ENCODE measurements at regions not wholly inside any gene's neighbourhood (a gene's known extent, or its start where the extent isn't known, plus 50 kb on each side); places are given as distances from the start of the nearest gene placed in this dataset.

GRCh38 chr6:110033101-110033500 is 55.0 kb downstream of the GPR6 start:
- H3K9me3 Mint-ChIP-seq = no peaks in the 10 kb centered on the region
- H3K27me3 Mint-ChIP-seq = peaks cover 0 to 12% of the 10 kb centered on the region in 2 donors
- peaks cover 0 to 1% of the 10 kb centered on the region in 2 donors for H3K4me1 Mint-ChIP-seq (ENCODE audit: low read depth in 2 of 2)
- DNase-seq (no peak), ATAC-seq (replicated peaks) (no peak)
- H3K27ac Mint-ChIP-seq = no peak overlapping the region
- no peaks in the 10 kb centered on the region for H3K36me3 Mint-ChIP-seq (ENCODE audit: insufficient read depth)
- no peak overlapping the region for H3K4me3 Mint-ChIP-seq

DNA sequence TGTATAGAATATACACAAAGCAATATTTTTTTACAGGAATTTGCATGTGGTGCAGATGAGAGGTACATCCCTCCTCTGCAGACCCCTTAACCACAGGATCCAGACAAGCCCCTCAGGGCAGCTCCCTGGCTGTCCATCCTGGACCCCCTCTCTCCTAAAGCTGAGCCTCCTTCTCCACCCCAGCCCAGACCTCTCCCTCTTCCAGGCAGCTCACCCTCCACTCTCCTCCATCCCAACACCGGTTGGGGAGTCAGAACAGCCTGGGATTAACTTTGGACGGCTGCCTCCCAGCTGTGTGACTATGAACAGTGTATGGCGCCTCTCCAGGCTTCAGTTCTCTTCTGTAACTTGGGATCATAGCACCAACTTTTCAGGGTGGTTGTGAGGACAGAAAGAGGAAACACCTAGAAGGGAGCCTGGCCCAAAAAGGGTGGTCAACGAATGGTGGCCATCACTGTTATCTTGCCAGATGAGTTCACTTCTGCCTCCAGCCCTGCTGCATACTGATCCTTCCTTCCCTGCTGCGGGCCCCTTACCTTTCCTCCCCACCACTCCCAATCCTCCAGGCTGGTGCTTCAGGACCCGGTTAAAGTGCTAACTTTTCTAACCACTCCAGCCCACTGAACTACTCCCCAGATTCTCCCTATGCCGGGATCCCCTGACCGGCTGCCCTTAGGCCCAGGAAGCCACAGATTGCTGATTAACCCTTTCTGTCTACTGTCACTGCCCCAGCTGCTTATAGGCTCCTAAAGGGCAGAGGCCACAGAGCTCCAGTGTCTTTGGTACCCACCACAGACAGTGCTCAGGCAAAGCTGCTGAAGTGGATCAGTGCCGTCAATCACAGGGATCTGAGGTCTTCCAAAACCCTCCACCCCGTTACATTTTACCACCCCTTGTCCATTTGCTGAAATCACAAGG is 55.9 kb downstream of the GPR6 start:
- Mint-ChIP-seq H3K27ac (peak overlapping the region in 1 of 2 donors; percentile 47), H3K4me3 (no peak overlapping the region), H3K4me1 (ENCODE audit: low read depth in 2 of 2) (peaks cover 0 to 3% of the 10 kb centered on the region in 2 donors), H3K36me3 (ENCODE audit: insufficient read depth) (no peaks in the 10 kb centered on the region), H3K9me3 (no peaks in the 10 kb centered on the region), H3K27me3 (peaks cover 0 to 12% of the 10 kb centered on the region in 2 donors)
- no peak for ATAC-seq (replicated peaks)
- no peak for DNase-seq

GRCh38 chr6:110034667-110035036 is 56.5 kb downstream of the GPR6 start:
- peaks cover 5 to 8% of the 10 kb centered on the region in 2 donors for H3K4me1 Mint-ChIP-seq (ENCODE audit: low read depth in 2 of 2)
- DNase-seq (no peak), ATAC-seq (replicated peaks) (no peak)
- no peaks in the 10 kb centered on the region for H3K9me3 Mint-ChIP-seq
- H3K36me3 Mint-ChIP-seq (ENCODE audit: insufficient read depth) = no peaks in the 10 kb centered on the region
- H3K27ac Mint-ChIP-seq = peak overlapping the region in 1 of 2 donors; percentile 47
- H3K4me3 Mint-ChIP-seq = no peak overlapping the region
- H3K27me3 Mint-ChIP-seq = peaks cover 0 to 12% of the 10 kb centered on the region in 2 donors

DNA sequence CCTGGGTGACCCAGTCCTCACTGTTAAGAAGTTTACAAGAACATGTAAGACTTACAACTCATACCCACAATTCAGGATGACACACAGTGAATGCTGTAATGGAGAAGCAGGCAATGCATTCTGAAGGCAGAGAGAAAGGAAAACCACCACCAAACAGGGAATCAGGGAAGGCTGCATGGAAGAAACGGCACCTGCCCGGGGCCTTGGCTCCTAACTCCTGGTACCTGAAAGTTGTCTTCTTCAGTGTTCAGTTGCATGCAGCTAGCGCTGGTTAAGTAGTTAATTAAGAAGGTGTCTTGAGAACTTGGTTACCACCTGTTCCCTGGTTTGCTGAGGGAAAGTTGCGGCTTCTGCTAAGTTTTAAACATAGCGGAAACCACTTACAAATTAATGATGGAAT is 57.2 kb downstream of the GPR6 start:
- DNase-seq (no peak), ATAC-seq (replicated peaks) (no peak)
- peaks cover 0 to 12% of the 10 kb centered on the region in 2 donors for H3K27me3 Mint-ChIP-seq
- H3K4me1 Mint-ChIP-seq (ENCODE audit: low read depth in 2 of 2) = peaks cover 11 to 13% of the 10 kb centered on the region in 2 donors
- no peaks in the 10 kb centered on the region for H3K9me3 Mint-ChIP-seq
- peak overlapping the region in 1 of 2 donors; percentile 47 for H3K27ac Mint-ChIP-seq
- H3K4me3 Mint-ChIP-seq = no peak overlapping the region
- no peaks in the 10 kb centered on the region for H3K36me3 Mint-ChIP-seq (ENCODE audit: insufficient read depth)

DNA sequence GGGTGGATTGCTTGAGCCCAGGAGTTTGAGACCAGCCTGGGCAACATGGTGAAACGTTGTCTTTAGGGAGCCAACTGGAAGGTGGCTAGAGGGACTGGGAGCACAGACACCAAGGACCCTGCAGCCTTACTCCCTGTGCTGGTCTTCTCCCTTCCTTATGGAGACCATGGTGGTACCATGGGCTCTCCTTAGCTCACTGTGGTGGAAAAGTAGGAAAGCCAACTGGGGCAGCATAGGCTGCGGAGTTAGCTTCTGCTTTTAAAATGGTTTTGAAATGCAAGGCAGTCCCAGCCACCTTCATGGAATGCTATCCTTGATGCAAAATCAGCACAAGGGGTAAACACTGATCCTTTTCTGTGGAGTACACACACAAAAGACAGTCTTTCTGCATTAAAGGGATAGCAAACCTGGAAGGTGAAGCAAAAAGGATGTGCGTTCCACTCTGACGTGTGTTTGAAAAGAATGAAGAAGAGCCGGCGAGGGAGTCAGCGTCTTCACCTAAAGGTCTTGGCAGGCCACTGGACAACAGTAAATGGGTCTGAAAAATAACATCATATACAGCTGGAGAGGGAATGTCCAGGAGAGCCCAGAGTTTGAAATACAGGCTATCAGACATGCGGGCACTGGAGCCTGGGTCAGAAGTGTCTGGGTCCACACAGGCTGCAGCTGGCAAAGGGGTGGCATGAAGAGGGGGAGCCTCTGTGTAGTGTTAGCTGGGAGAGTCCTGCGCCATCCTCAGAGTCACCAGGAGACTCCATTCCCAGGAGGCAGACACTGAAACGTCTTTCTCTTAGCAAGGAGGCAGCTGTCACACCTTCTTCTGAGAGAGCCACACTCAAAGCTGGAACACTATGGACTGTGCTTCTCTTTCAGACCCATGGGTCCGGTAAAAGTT is 58.5 kb downstream of the GPR6 start:
- Mint-ChIP-seq H3K4me3 (no peak overlapping the region), H3K36me3 (ENCODE audit: insufficient read depth) (no peaks in the 10 kb centered on the region), H3K4me1 (ENCODE audit: low read depth in 2 of 2) (peaks cover 11 to 13% of the 10 kb centered on the region in 2 donors), H3K27me3 (peaks cover 0 to 12% of the 10 kb centered on the region in 2 donors), H3K9me3 (no peaks in the 10 kb centered on the region), H3K27ac (no peak overlapping the region)
- ATAC-seq (replicated peaks) (no peak), DNase-seq (no peak)

DNA sequence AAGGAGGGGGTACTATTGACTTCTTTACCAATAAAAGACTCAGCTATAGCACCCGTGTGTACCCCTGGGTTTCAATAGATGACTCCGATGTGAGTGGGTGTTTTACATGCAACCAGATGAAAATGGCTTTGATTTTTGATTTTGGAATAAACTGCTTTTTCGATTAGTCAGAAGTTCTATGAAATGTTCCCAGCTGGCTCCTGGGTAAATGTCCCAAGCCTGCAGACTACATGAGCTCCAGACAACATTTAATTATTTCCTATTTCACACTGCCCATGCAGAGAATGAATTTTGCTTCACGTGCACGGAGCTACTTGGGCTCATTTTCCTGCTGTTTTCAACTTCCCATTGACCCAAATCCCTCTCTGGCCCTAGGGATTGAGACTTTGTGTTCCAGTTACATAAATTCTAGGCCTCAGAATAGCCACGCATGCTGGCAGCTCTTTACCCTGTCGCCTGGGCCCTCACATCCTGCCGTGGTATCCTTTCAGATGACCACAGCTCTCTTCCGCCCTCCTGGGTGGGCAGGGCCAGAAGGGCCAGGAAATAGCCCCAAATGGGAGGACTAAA is 59.7 kb downstream of the GPR6 start:
- Mint-ChIP-seq H3K4me3 (peak overlapping the region in 1 of 2 donors; percentile 10), H3K9me3 (no peaks in the 10 kb centered on the region), H3K27ac (peak overlapping the region in 1 of 2 donors; percentile 51), H3K27me3 (peaks cover 0 to 12% of the 10 kb centered on the region in 2 donors), H3K36me3 (ENCODE audit: insufficient read depth) (no peaks in the 10 kb centered on the region), H3K4me1 (ENCODE audit: low read depth in 2 of 2) (peaks cover 11 to 13% of the 10 kb centered on the region in 2 donors)
- ATAC-seq (replicated peaks) = no peak
- no peak for DNase-seq

DNA sequence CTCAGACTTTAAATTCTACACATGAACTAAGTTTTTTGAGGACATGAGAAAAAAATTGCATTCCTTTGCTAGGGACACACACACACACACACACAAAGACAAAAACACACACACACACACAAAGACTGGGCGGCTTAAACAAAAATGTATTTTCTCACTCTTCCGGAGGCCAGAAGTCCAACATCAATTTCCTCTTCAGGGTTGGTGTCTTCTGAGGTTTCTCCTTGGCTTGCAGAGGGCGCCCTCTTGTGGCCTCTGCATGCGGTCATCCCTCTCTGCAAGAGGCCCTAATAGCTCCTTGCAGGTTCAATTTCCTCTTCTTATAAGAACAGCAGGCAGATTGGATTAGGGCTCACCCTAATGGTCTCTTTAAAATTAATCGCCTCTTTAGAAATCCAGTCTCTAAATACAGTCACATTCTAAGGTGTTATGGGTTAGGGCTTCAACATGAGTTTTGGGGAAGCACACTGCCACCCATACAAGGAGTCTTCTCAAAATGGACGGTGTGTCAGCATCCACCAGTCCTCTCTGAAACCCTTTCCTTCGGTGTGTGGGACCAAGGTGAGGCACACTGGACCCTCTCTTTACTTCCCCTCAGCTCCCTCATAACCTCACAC is 61.4 kb downstream of the GPR6 start:
- Mint-ChIP-seq H3K9me3 (no peaks in the 10 kb centered on the region), H3K4me1 (ENCODE audit: low read depth in 2 of 2) (peaks cover 11 to 13% of the 10 kb centered on the region in 2 donors), H3K27me3 (peaks cover 0 to under 1% of the 10 kb centered on the region in 2 donors), H3K4me3 (peak overlapping the region; percentile 85 to 92), H3K36me3 (ENCODE audit: insufficient read depth) (no peaks in the 10 kb centered on the region), H3K27ac (peak overlapping the region; percentile 92 to 94)
- ATAC-seq (replicated peaks) (peak; percentile 86), DNase-seq (peak; percentile 73 to 75 (median 74))

DNA sequence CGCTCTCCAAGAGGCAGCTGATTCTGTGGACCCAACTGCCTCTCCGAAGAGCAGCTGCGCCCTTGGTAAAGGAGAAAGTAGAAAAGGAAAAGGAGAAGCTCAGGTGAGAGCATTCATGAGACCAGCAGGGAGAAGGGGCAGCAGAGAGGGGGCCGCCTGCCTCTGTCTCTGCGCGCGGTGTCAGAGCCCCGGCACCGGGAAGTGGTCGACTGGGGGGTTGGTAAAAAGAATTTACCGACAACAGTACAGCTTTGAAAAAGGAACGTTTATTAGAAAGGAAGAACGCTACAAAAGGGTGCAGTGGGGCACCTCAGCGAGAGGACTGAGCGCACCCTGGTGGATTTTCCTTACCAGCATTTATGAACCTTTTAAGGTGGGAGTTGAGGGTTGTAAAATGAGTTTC is 61.9 kb downstream of the GPR6 start:
- DNase-seq = peak; percentile 11 to 41 (median 11)

DNA sequence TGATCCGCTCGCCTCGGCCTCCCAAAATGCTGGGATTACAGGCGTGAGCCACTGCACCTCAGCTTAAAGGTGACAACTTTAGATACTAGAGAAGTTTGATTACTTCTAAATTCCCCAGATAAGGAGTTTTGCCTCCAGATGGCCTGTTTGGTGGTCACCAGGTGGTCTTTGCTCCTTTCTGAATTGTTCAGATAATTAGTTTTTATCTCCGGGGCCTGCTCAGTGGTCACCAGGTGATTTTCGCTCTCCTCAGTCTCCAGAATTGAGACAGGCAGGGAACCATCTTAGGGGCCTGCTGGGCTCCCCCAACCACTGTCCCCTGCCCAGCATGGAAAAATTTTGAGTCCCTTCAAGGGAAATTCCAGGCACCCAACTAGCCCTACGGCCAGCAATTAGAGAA is 62.6 kb downstream of the GPR6 start:
- peak overlapping the region; percentile 33 to 35 for H3K4me3 Mint-ChIP-seq
- no peak for DNase-seq
- ATAC-seq (replicated peaks) = no peak
- H3K9me3 Mint-ChIP-seq = no peaks in the 10 kb centered on the region
- no peak overlapping the region for H3K27ac Mint-ChIP-seq
- no peaks in the 10 kb centered on the region for H3K36me3 Mint-ChIP-seq (ENCODE audit: insufficient read depth)
- peaks cover 11 to 13% of the 10 kb centered on the region in 2 donors for H3K4me1 Mint-ChIP-seq (ENCODE audit: low read depth in 2 of 2)
- H3K27me3 Mint-ChIP-seq = no peaks in the 10 kb centered on the region

More for the DNA sequence above, 61.9 kb downstream of the GPR6 start:
- Mint-ChIP-seq H3K4me1 (ENCODE audit: low read depth in 2 of 2) (peaks cover 11 to 13% of the 10 kb centered on the region in 2 donors), H3K4me3 (peak overlapping the region; percentile 85 to 92), H3K27me3 (no peaks in the 10 kb centered on the region), H3K9me3 (no peaks in the 10 kb centered on the region), H3K27ac (peak overlapping the region; percentile 92 to 94), H3K36me3 (ENCODE audit: insufficient read depth) (no peaks in the 10 kb centered on the region)
- peak; percentile 61 for ATAC-seq (replicated peaks)

GRCh38 chr6:110041126-110041525 is 63.0 kb downstream of the GPR6 start:
- H3K27me3 Mint-ChIP-seq = no peaks in the 10 kb centered on the region
- peaks cover 11 to 13% of the 10 kb centered on the region in 2 donors for H3K4me1 Mint-ChIP-seq (ENCODE audit: low read depth in 2 of 2)
- no peak overlapping the region for H3K27ac Mint-ChIP-seq
- H3K4me3 Mint-ChIP-seq = peak overlapping the region; percentile 33 to 35
- no peak for DNase-seq
- ATAC-seq (replicated peaks) = no peak
- H3K9me3 Mint-ChIP-seq = no peaks in the 10 kb centered on the region
- H3K36me3 Mint-ChIP-seq (ENCODE audit: insufficient read depth) = no peaks in the 10 kb centered on the region

DNA sequence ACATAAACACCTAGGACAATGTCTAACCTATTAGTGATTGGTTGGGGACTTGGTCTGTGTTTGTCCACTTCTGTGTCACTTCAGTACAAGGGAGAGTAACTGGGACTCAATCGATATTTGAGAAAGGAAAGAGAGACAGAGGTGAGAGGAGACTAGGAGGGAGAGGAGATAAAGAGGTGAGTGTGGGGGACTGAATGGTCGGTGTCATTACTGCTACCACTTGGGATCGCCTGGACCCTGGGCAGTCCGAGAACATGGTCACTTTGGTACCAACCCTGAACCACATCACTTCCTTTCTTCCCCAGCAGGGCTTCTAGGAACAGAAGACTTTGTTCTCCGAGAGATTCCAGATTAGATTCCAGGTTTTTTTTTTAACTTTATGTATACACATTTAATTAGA is 63.7 kb downstream of the GPR6 start:
- no peak for DNase-seq
- H3K4me1 Mint-ChIP-seq (ENCODE audit: low read depth in 2 of 2) = peaks cover 11 to 13% of the 10 kb centered on the region in 2 donors
- H3K9me3 Mint-ChIP-seq = no peaks in the 10 kb centered on the region
- ATAC-seq (replicated peaks) = no peak
- H3K27me3 Mint-ChIP-seq = no peaks in the 10 kb centered on the region
- H3K4me3 Mint-ChIP-seq = no peak overlapping the region
- H3K27ac Mint-ChIP-seq = no peak overlapping the region
- no peaks in the 10 kb centered on the region for H3K36me3 Mint-ChIP-seq (ENCODE audit: insufficient read depth)

DNA sequence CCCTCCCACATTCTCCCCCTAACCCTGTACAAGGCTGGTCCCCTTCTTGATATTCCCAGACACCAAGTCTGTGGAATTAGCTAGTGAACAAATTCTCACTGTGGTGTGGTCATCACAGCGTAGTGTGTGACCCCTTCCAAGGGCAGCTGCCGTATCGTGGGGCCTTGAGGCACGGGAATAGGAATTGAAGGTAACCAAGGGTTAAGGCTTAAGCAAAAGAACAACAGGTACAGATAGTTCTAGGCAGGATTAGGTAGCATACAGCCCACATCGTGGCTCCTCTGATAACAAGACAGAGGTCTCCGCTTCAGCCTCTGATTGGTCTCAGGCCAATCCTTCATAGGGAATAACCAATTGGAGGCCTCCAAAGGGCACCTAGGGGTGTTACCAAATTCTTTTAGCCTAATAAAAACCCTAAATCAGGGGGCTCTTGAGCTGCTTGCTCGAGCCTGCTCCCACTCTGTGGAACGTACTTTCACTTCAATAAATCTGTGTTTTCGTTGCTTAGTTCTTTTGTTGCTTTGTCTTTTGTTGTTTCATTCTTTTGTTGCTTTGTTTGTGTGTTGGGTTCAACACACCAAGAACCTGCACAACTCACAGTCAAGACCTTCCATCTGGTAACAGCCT is 64.7 kb downstream of the GPR6 start:
- Mint-ChIP-seq H3K27me3 (peaks cover 0 to 2% of the 10 kb centered on the region in 2 donors), H3K36me3 (ENCODE audit: insufficient read depth) (no peaks in the 10 kb centered on the region), H3K9me3 (no peaks in the 10 kb centered on the region), H3K27ac (no peak overlapping the region), H3K4me3 (no peak overlapping the region), H3K4me1 (ENCODE audit: low read depth in 2 of 2) (peaks cover 11 to 13% of the 10 kb centered on the region in 2 donors)
- DNase-seq = no peak
- ATAC-seq (replicated peaks) = no peak
